ENCODE measurements at regions not wholly inside any gene's neighbourhood (a gene's known extent, or its start where the extent isn't known, plus 50 kb on each side); places are given as distances from the start of the nearest gene placed in this dataset.

- no peak for DNase-seq
- no peak overlapping the region for H3K4me3 Mint-ChIP-seq
- H3K27me3 Mint-ChIP-seq (ENCODE audit: low read depth, poor library complexity): no peaks in the 10 kb centered on the region
- H3K36me3 Mint-ChIP-seq (ENCODE audit: low read depth): no peaks in the 10 kb centered on the region
- no peaks in the 10 kb centered on the region for H3K4me1 Mint-ChIP-seq
- TF ChIP-seq CTCF (IDR thresholded peaks at IDR 0.05): no peak
- H3K9me3 Mint-ChIP-seq: no peaks in the 10 kb centered on the region
- no peak overlapping the region for H3K27ac Mint-ChIP-seq
Measured at GRCh38 chr5:86074297-86074696, 543.4 kb upstream of the COX7C start.

GRCh38 chr5:86075139-86075538, 542.6 kb upstream of the COX7C start:
- H3K4me1 Mint-ChIP-seq: no peaks in the 10 kb centered on the region
- no peak for DNase-seq
- no peaks in the 10 kb centered on the region for H3K36me3 Mint-ChIP-seq (ENCODE audit: low read depth)
- H3K27me3 Mint-ChIP-seq (ENCODE audit: low read depth, poor library complexity): no peaks in the 10 kb centered on the region
- no peaks in the 10 kb centered on the region for H3K9me3 Mint-ChIP-seq
- no peak overlapping the region for H3K4me3 Mint-ChIP-seq
- H3K27ac Mint-ChIP-seq: no peak overlapping the region
- no peak for TF ChIP-seq CTCF (IDR thresholded peaks at IDR 0.05)

- Mint-ChIP-seq H3K36me3 (ENCODE audit: low read depth) (no peaks in the 10 kb centered on the region), H3K4me1 (no peaks in the 10 kb centered on the region), H3K4me3 (no peak overlapping the region), H3K27me3 (ENCODE audit: low read depth, poor library complexity) (no peaks in the 10 kb centered on the region), H3K9me3 (no peaks in the 10 kb centered on the region), H3K27ac (no peak overlapping the region)
- DNase-seq: no peak
- TF ChIP-seq CTCF (IDR thresholded peaks at IDR 0.05): no peak
Measured at GRCh38 chr5:86095092-86095491, 522.6 kb upstream of the COX7C start.

GRCh38 chr5:86101966-86102365, 515.8 kb upstream of the COX7C start:
- H3K27me3 Mint-ChIP-seq (ENCODE audit: low read depth, poor library complexity): peaks cover 3% of the 10 kb centered on the region
- H3K4me3 Mint-ChIP-seq: no peak overlapping the region
- DNase-seq: no peak
- no peaks in the 10 kb centered on the region for H3K9me3 Mint-ChIP-seq
- TF ChIP-seq CTCF (IDR thresholded peaks at IDR 0.05): no peak
- no peaks in the 10 kb centered on the region for H3K36me3 Mint-ChIP-seq (ENCODE audit: low read depth)
- H3K4me1 Mint-ChIP-seq: no peaks in the 10 kb centered on the region
- H3K27ac Mint-ChIP-seq: no peak overlapping the region

- peaks cover 6% of the 10 kb centered on the region for H3K27me3 Mint-ChIP-seq (ENCODE audit: low read depth, poor library complexity)
- no peak for TF ChIP-seq CTCF (IDR thresholded peaks at IDR 0.05)
- H3K9me3 Mint-ChIP-seq: no peaks in the 10 kb centered on the region
- no peak overlapping the region for H3K4me3 Mint-ChIP-seq
- H3K4me1 Mint-ChIP-seq: no peaks in the 10 kb centered on the region
- no peaks in the 10 kb centered on the region for H3K36me3 Mint-ChIP-seq (ENCODE audit: low read depth)
- no peak for DNase-seq
- no peak overlapping the region for H3K27ac Mint-ChIP-seq
Measured at GRCh38 chr5:86108825-86109224, 508.9 kb upstream of the COX7C start.

GRCh38 chr5:86112249-86112648, 505.5 kb upstream of the COX7C start:
- Mint-ChIP-seq H3K36me3 (ENCODE audit: low read depth) (no peaks in the 10 kb centered on the region), H3K9me3 (no peaks in the 10 kb centered on the region), H3K27me3 (ENCODE audit: low read depth, poor library complexity) (peaks cover 6% of the 10 kb centered on the region), H3K4me3 (no peak overlapping the region), H3K27ac (no peak overlapping the region), H3K4me1 (no peaks in the 10 kb centered on the region)
- DNase-seq: no peak
- TF ChIP-seq CTCF (IDR thresholded peaks at IDR 0.05): no peak
